ENCODE measurements at regions not wholly inside any gene's neighbourhood (a gene's known extent, or its start where the extent isn't known, plus 50 kb on each side); places are given as distances from the start of the nearest gene placed in this dataset.
"Not testable (repeated sequence)": the region's sequence is repeated elsewhere in the genome, so short reads cannot be mapped to it uniquely, and the experiment has no call there.

- H3K4me3 Mint-ChIP-seq; H3K36me3 Mint-ChIP-seq (ENCODE audit: low read depth); H3K4me1 Mint-ChIP-seq (ENCODE audit: low read depth); H3K9me3 Mint-ChIP-seq; H3K27ac Mint-ChIP-seq; DNase-seq (ENCODE audit: low spot score); H3K27me3 Mint-ChIP-seq (ENCODE audit: low read depth): not testable (repeated sequence)
These were observed 440.5 kb upstream of the ACTBL2 start for GRCh38 chr5:57923094-57923493.

- Mint-ChIP-seq H3K27me3 (ENCODE audit: low read depth) (no peaks in the 10 kb centered on the region), H3K9me3 (no peaks in the 10 kb centered on the region), H3K4me1 (ENCODE audit: low read depth) (no peaks in the 10 kb centered on the region), H3K27ac (no peak overlapping the region), H3K4me3 (no peak overlapping the region), H3K36me3 (ENCODE audit: low read depth) (no peaks in the 10 kb centered on the region)
- no peak for DNase-seq (ENCODE audit: low spot score)
These were observed 434.4 kb upstream of the ACTBL2 start for GRCh38 chr5:57917004-57917403.

GRCh38 chr5:57915536-57915935, 432.9 kb upstream of the ACTBL2 start:
- no peaks in the 10 kb centered on the region for H3K27me3 Mint-ChIP-seq (ENCODE audit: low read depth)
- no peak overlapping the region for H3K27ac Mint-ChIP-seq
- H3K9me3 Mint-ChIP-seq, result no peaks in the 10 kb centered on the region
- DNase-seq (ENCODE audit: low spot score), result no peak
- no peaks in the 10 kb centered on the region for H3K36me3 Mint-ChIP-seq (ENCODE audit: low read depth)
- no peaks in the 10 kb centered on the region for H3K4me1 Mint-ChIP-seq (ENCODE audit: low read depth)
- no peak overlapping the region for H3K4me3 Mint-ChIP-seq

- Mint-ChIP-seq H3K4me3 (no peak overlapping the region), H3K36me3 (ENCODE audit: low read depth) (no peaks in the 10 kb centered on the region), H3K9me3 (no peaks in the 10 kb centered on the region), H3K4me1 (ENCODE audit: low read depth) (no peaks in the 10 kb centered on the region), H3K27ac (no peak overlapping the region), H3K27me3 (ENCODE audit: low read depth) (no peaks in the 10 kb centered on the region)
- no peak for DNase-seq (ENCODE audit: low spot score)
These were observed 428.8 kb upstream of the ACTBL2 start for GRCh38 chr5:57911438-57911837.

GRCh38 chr5:57906671-57907070, 424.1 kb upstream of the ACTBL2 start:
- Mint-ChIP-seq H3K4me3 (no peak overlapping the region), H3K9me3 (no peaks in the 10 kb centered on the region), H3K27me3 (ENCODE audit: low read depth) (no peaks in the 10 kb centered on the region), H3K27ac (no peak overlapping the region), H3K36me3 (ENCODE audit: low read depth) (no peaks in the 10 kb centered on the region), H3K4me1 (ENCODE audit: low read depth) (no peaks in the 10 kb centered on the region)
- no peak for DNase-seq (ENCODE audit: low spot score)

- no peaks in the 10 kb centered on the region for H3K4me1 Mint-ChIP-seq (ENCODE audit: low read depth)
- no peak overlapping the region for H3K4me3 Mint-ChIP-seq
- H3K27me3 Mint-ChIP-seq (ENCODE audit: low read depth), result no peaks in the 10 kb centered on the region
- H3K36me3 Mint-ChIP-seq (ENCODE audit: low read depth), result no peaks in the 10 kb centered on the region
- no peak for DNase-seq (ENCODE audit: low spot score)
- H3K9me3 Mint-ChIP-seq, result no peaks in the 10 kb centered on the region
- no peak overlapping the region for H3K27ac Mint-ChIP-seq
These were observed 420.8 kb upstream of the ACTBL2 start for GRCh38 chr5:57903458-57903857.

GRCh38 chr5:57902095-57902494, 419.5 kb upstream of the ACTBL2 start:
- Mint-ChIP-seq H3K36me3 (ENCODE audit: low read depth) (no peaks in the 10 kb centered on the region), H3K9me3 (no peaks in the 10 kb centered on the region), H3K27me3 (ENCODE audit: low read depth) (no peaks in the 10 kb centered on the region), H3K4me1 (ENCODE audit: low read depth) (no peaks in the 10 kb centered on the region), H3K27ac (no peak overlapping the region), H3K4me3 (no peak overlapping the region)
- no peak for DNase-seq (ENCODE audit: low spot score)

- no peak for DNase-seq (ENCODE audit: low spot score)
- H3K27me3 Mint-ChIP-seq (ENCODE audit: low read depth), result no peaks in the 10 kb centered on the region
- no peaks in the 10 kb centered on the region for H3K9me3 Mint-ChIP-seq
- no peaks in the 10 kb centered on the region for H3K36me3 Mint-ChIP-seq (ENCODE audit: low read depth)
- H3K4me3 Mint-ChIP-seq, result no peak overlapping the region
- no peak overlapping the region for H3K27ac Mint-ChIP-seq
- no peaks in the 10 kb centered on the region for H3K4me1 Mint-ChIP-seq (ENCODE audit: low read depth)
These were observed 417.9 kb upstream of the ACTBL2 start for GRCh38 chr5:57900381-57900944.

- Mint-ChIP-seq H3K9me3 (no peaks in the 10 kb centered on the region), H3K36me3 (ENCODE audit: low read depth) (no peaks in the 10 kb centered on the region), H3K4me1 (ENCODE audit: low read depth) (no peaks in the 10 kb centered on the region), H3K27me3 (ENCODE audit: low read depth) (no peaks in the 10 kb centered on the region), H3K27ac (no peak overlapping the region), H3K4me3 (no peak overlapping the region)
- no peak for DNase-seq (ENCODE audit: low spot score)
These were observed 414.0 kb upstream of the ACTBL2 start for GRCh38 chr5:57896576-57896975.

GRCh38 chr5:57895766-57896165, 413.2 kb upstream of the ACTBL2 start:
- H3K27ac Mint-ChIP-seq, result no peak overlapping the region
- DNase-seq (ENCODE audit: low spot score), result no peak
- no peaks in the 10 kb centered on the region for H3K36me3 Mint-ChIP-seq (ENCODE audit: low read depth)
- no peaks in the 10 kb centered on the region for H3K4me1 Mint-ChIP-seq (ENCODE audit: low read depth)
- no peaks in the 10 kb centered on the region for H3K27me3 Mint-ChIP-seq (ENCODE audit: low read depth)
- H3K9me3 Mint-ChIP-seq, result no peaks in the 10 kb centered on the region
- no peak overlapping the region for H3K4me3 Mint-ChIP-seq

- DNase-seq (ENCODE audit: low spot score), result no peak
- H3K27ac Mint-ChIP-seq, result no peak overlapping the region
- no peaks in the 10 kb centered on the region for H3K36me3 Mint-ChIP-seq (ENCODE audit: low read depth)
- no peak overlapping the region for H3K4me3 Mint-ChIP-seq
- no peaks in the 10 kb centered on the region for H3K27me3 Mint-ChIP-seq (ENCODE audit: low read depth)
- no peaks in the 10 kb centered on the region for H3K9me3 Mint-ChIP-seq
- H3K4me1 Mint-ChIP-seq (ENCODE audit: low read depth), result no peaks in the 10 kb centered on the region
These were observed 411.3 kb upstream of the ACTBL2 start for GRCh38 chr5:57893926-57894325.

- Mint-ChIP-seq H3K27ac (no peak overlapping the region), H3K9me3 (no peaks in the 10 kb centered on the region), H3K4me1 (ENCODE audit: low read depth) (no peaks in the 10 kb centered on the region), H3K36me3 (ENCODE audit: low read depth) (no peaks in the 10 kb centered on the region), H3K4me3 (no peak overlapping the region), H3K27me3 (ENCODE audit: low read depth) (no peaks in the 10 kb centered on the region)
- no peak for DNase-seq (ENCODE audit: low spot score)
These were observed 408.8 kb upstream of the ACTBL2 start for GRCh38 chr5:57891443-57891842.

- Mint-ChIP-seq H3K27ac (no peak overlapping the region), H3K9me3 (no peaks in the 10 kb centered on the region), H3K4me1 (ENCODE audit: low read depth) (no peaks in the 10 kb centered on the region), H3K36me3 (ENCODE audit: low read depth) (no peaks in the 10 kb centered on the region), H3K27me3 (ENCODE audit: low read depth) (no peaks in the 10 kb centered on the region), H3K4me3 (no peak overlapping the region)
- DNase-seq (ENCODE audit: low spot score), result no peak
These were observed 406.9 kb upstream of the ACTBL2 start for GRCh38 chr5:57889558-57889957.

- Mint-ChIP-seq H3K27ac (no peak overlapping the region), H3K4me3 (no peak overlapping the region), H3K36me3 (ENCODE audit: low read depth) (no peaks in the 10 kb centered on the region), H3K4me1 (ENCODE audit: low read depth) (no peaks in the 10 kb centered on the region), H3K27me3 (ENCODE audit: low read depth) (no peaks in the 10 kb centered on the region), H3K9me3 (no peaks in the 10 kb centered on the region)
- no peak for DNase-seq (ENCODE audit: low spot score)
These were observed 405.4 kb upstream of the ACTBL2 start for GRCh38 chr5:57887851-57888621.
